ENCODE measurements at regions not wholly inside any gene's neighbourhood (a gene's known extent, or its start where the extent isn't known, plus 50 kb on each side); places are given as distances from the start of the nearest gene placed in this dataset.

DNA sequence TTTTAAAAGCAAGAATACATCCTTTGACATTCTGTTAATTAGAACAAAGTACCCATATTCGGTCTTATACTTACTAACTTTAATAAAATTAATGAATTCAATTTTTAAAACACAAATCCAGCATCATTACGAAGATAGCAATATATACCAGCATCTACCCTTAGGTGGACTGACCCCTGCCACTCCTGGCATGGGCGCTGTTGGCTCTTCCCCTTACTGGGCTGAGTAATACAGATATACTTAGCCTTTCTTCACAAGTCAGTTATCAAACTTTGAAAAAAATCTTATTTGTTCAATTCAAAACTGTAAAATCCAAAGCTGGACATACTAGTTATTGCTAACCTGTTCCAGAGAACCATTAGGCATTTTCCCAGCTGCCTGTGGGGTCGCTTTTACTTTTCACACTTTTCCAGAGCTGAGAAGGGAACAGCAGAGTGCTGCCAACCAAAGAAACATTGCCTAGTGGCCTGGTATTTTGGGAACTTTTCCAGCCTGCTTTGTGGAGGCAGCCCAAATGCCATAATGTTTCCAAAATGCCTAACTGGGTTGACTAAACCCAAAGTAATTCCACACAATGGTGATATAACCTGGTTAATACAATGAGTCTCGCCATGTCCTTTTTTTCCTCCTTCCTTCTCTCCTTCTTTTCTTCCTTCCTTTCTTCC, 424.7 kb upstream of the ADGRL2 start:
- TF ChIP-seq, protein P1, sequence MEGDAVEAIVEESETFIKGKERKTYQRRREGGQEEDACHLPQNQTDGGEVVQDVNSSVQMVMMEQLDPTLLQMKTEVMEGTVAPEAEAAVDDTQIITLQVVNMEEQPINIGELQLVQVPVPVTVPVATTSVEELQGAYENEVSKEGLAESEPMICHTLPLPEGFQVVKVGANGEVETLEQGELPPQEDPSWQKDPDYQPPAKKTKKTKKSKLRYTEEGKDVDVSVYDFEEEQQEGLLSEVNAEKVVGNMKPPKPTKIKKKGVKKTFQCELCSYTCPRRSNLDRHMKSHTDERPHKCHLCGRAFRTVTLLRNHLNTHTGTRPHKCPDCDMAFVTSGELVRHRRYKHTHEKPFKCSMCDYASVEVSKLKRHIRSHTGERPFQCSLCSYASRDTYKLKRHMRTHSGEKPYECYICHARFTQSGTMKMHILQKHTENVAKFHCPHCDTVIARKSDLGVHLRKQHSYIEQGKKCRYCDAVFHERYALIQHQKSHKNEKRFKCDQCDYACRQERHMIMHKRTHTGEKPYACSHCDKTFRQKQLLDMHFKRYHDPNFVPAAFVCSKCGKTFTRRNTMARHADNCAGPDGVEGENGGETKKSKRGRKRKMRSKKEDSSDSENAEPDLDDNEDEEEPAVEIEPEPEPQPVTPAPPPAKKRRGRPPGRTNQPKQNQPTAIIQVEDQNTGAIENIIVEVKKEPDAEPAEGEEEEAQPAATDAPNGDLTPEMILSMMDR (IDR thresholded peaks at IDR 0.05) = no peak
- no peak for TF ChIP-seq POLR2A (IDR thresholded peaks at IDR 0.05)

Data from adrenal gland (tissue), 5 donors.